TTC549 (cell line): ENCODE measurements at regions not wholly inside any gene's neighbourhood (a gene's known extent, or its start where the extent isn't known, plus 50 kb on each side); places are given as distances from the start of the nearest gene placed in this dataset.

ENCODE experiments used
- FAIRE-seq: peaks from 2 replicates; lab custom pipeline; 2012; peaks lifted over from hg19 to GRCh38; lab: Jason Lieb, UNC

GRCh38 chr2:188922191-188922590, 52.0 kb upstream of the COL3A1 start:
- FAIRE-seq = no peak
